HG02798 (cell line): ENCODE measurements at regions not wholly inside any gene's neighbourhood (a gene's known extent, or its start where the extent isn't known, plus 50 kb on each side); places are given as distances from the start of the nearest gene placed in this dataset.
A peak's percentile ranks its signal among the peaks of the same experiment; 100 is the strongest.

ENCODE experiments used
- ATAC-seq: cut with Tn5 transposase; IDR thresholded peaks from one replicate; pipeline ENCODE4 v1.9.1; 2021; ENCODE audit warnings: mild to moderate bottlenecking; ENCODE audit not compliant: unreplicated experiment, poor library complexity

DNA sequence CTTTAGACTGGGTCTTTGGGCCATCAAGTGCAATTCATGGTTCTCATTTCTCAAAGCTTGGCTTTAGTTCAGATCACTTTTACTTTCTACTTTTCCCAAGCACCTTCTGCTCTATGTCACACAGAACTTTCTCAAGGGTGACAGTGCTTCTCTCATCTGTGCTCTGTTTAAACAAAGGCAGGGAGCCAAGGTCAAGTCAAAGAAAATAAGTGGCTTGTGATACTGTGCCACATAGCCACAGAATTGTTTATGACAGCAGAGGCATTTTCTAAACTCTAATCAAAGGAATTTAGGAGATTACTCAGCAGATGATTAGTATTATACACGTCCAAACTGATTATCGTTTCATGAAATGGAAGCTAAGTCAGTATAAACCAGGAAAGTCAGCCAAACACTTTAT lies 348.0 kb downstream of the HDGFL1 start:
- no peak for ATAC-seq

- ATAC-seq = no peak
Observed at GRCh38 chr6:22921828-22922227, 352.5 kb downstream of the HDGFL1 start.

DNA sequence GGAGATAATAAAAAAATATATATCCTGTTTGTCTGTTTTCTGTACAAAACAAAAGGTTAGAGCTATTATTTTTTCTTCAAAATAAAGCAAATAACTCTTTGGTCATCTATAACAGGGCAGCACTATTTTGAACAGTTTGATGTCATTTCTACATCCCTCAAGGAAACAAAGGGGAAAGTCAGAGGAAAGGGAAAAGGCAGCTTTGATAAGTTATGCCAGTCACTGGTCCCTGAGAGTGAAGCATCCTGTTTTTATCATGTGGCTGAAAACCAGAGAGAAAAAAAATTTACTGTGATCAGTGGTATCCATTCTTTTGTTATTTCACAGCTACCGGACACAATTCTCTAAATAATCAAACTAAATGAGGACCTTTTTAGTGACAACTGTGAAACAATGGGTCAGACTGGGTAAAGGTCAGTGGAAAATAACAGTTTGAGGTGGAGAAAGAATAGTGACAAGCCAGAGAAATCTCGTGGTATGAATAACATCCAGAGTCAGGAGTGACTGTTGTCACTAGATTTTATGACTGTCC lies 356.0 kb downstream of the HDGFL1 start:
- ATAC-seq = no peak

DNA sequence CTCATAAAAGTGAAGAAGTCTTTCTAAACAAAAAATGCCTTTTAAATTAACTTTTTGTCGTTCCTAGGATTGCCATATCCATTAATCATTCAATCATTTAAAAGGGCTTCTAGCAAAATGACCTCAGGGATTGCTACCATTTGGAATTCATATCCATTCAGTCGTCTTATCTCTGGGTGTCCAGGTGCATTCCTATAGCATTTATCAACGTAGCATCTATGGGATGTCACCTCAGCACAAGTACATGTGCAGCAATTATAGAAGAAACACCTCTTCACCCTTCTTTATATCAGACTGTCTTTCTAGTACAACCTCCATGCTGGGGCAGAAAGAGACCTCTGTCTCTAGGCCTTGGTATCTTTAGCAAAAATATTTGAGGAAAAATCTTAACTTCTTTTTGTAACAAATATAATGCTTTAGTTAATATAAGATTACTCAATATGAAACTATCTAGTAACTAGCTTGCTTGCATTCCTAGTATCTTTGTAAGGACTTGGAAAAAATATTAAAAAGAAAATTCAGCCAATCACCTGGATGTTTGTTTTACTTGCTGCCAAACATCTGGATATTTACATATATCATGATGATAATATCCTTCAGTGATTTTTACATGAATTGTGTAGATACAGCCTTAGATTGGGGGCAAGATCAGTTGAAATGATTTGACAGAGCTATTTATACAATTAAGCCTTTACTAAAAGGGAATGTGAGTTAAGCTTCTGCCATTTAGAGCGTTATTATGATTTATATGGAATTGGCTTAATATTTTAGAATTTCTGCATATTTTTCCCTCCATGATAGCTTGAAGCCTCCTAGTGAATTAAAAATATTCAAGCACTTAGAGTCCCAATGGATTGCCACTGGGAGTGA lies 356.8 kb downstream of the HDGFL1 start:
- no peak for ATAC-seq

DNA sequence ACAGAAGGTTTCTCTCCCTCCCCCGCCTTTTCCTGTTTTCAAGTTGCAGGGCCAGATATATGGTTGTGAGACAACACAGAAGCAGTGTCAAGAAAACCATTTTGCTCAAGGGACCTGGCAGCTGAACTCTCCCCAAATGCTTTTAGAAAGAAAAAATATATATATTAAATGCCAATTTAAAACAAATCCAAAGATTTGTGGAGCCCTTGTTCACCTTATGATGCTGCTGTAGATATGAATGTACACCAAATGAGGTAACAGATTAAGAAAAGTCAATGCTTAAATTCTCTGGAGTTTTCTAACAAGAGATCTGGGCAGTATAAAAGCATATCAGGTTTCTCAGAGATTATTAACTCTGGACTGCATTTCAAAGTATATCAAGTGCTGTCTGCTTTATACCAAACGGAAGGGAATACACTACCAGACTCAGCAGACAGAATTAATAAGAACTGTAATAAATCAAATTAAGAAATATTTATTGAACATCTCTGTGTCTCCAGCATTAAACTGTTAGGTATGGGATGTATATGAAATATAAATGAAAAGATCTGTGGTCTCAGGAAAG lies 357.5 kb downstream of the HDGFL1 start:
- ATAC-seq = no peak

GRCh38 chr6:22928775-22929174 lies 359.4 kb downstream of the HDGFL1 start:
- ATAC-seq = no peak

- no peak for ATAC-seq
Observed at GRCh38 chr6:22929311-22929985, 360.1 kb downstream of the HDGFL1 start.

- no peak for ATAC-seq
Observed at GRCh38 chr6:22940581-22941290, 371.4 kb downstream of the HDGFL1 start.

- no peak for ATAC-seq
Observed at GRCh38 chr6:22942403-22942802, 373.0 kb downstream of the HDGFL1 start.

DNA sequence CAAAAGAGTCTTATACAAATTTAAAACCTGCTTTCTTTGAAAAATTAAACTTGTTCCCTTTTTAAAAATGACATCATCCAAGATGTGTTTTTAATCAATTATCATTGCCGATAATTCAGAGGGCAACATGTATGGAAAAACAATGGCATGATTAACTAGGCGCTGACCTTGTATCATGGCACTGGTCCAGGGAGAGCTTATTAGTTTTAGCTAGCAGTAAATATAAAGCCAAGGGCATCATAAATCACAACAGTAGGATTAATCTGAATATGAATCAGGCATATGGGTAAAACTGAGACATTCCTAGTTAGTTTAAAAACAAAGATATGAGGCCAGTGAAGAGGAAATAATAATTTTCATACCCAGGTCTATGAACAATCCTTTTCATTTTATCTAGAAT lies 374.0 kb downstream of the HDGFL1 start:
- ATAC-seq = no peak

- no peak for ATAC-seq
Observed at GRCh38 chr6:22949967-22950366, 380.6 kb downstream of the HDGFL1 start.

DNA sequence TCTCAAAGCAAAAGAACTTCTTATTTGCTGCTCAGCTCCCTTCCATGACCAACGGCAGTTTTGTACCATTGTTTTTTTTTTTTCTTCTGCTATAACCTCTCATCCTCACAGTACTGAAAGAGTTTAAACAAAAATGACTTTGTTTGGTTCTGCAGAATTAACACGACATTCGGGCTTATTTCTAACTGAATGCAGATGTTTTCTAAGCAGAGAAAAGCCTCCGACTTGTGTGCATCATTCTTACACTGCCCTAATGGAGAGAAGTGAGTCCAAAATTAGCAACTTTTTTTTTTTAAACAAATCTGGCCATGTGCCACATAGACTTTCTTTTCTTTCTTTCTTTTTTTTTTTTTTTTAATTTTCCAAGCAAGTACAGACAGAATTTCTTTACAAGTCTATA lies 382.7 kb downstream of the HDGFL1 start:
- no peak for ATAC-seq

DNA sequence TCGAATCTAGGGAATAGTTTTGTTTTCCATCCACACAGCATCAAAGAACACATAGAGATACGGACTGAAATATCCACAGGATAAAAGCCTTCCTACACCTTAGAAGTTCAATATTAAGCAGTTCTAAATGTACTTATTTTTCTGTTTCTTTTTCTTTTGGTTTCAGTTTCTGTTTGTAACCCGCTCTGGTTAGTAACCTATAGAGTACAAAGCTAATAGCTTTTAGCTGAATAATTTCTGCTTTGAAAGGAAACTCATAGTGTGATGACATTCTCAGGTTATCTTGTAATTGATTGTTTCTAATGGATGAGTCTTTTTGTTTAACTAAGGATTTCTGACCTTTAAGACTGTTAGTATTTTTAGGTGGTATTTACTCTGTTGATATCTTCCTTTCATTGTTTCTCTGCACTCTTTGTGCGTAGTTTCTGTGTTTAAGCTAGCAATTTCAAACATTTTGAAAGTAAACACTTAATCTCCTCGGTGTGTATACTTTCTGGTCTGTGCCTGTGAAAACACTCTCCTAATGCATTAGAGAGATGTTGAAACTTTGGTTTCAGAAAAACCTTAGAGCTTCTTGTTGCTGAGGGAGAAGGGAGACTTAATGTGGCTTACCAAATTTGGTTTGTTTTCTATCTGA lies 385.5 kb downstream of the HDGFL1 start:
- peak; percentile 64 for ATAC-seq

DNA sequence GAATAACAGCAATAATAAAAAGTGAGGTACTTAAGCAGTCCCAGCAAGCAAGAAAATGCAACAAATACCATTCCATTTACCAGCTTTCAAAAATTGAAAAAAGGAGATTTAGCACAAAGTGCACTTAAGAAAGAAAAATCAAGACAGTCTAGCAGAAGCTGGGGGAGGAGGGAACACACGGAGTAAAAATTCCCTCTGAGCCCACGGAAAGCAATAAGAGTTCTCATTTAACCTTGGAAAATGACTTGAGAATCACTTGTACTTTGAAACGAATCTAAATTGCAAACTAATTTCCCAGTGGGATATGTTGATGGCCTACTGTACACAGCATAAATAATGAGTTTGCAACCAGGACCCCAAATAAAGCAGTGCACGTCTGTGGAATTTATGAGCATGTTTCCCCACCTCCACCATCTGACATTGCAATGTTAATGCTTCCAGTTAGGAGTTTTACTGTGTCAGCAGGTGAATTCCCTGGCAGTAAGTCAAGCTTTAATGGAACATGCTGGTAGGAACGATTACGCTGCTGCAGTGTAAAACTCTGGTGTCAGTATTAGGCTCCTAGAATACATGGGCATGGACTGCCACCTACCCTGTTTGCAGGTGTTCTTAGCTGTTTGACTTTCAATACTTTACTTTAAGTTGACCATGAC lies 386.8 kb downstream of the HDGFL1 start:
- no peak for ATAC-seq

- no peak for ATAC-seq
Observed at GRCh38 chr6:22958677-22959076, 389.3 kb downstream of the HDGFL1 start.

DNA sequence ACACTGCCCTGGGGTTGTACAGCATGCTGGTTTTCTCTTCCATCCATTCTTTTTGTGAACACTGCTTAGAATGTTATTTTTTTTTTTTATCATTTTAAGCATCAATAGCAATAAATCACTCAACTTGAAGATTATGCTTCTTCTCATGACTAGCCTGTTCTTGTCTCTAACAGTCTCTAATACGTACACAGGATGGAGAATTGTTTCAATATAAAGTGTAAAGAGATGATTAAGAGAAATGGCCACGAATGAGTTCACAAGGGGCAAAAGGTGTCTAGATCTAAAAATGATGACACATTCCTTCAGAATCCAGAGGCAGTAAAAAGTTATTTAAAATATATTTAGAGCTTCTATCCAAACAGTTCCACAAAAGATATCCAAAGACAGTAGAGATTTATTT lies 390.2 kb downstream of the HDGFL1 start:
- no peak for ATAC-seq

DNA sequence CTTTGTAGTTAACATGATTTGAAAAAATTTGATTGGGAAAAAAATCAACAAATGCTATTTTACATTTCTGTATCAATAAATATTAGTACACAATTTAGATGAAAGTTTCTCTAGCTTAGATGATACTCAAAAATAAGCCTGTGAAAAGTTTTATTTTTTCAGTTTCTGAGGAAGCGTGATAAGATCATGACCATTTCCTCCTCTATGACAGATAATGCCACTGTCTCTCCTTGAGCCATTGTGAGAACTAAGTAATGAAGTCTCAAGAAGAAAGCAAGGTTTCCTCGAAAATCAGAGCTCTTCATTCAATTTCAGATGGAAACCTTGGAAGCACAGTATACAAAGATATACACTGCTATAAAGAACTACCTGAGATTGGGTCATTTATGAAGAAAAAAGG lies 395.0 kb downstream of the HDGFL1 start:
- no peak for ATAC-seq

GRCh38 chr6:22965889-22966288 lies 396.5 kb downstream of the HDGFL1 start:
- no peak for ATAC-seq

GRCh38 chr6:22966691-22967422 lies 397.5 kb downstream of the HDGFL1 start:
- ATAC-seq = no peak
